Lower leg skin (tissue), 3 donors: ENCODE measurements at regions not wholly inside any gene's neighbourhood (a gene's known extent, or its start where the extent isn't known, plus 50 kb on each side); places are given as distances from the start of the nearest gene placed in this dataset.

Experiments used
- CTCF ChIP-seq, 3 donors: fragments of 450-650 bp; IDR thresholded peaks; one replicate each; pipeline ENCODE4 v1.5.1; 2016; ENCODE audit warnings: antibody characterized with exemption in 3 of 3, mild to moderate bottlenecking in 3 of 3, moderate library complexity in 2 of 3
- POLR2A ChIP-seq, 2 donors: fragments of 450-650 bp; IDR thresholded peaks; one replicate each; pipeline ENCODE4 v1.6.1; 2016 to 2017; ENCODE audit warnings: antibody characterized with exemption in 2 of 2, mild to moderate bottlenecking in 1 of 2, moderate library complexity in 1 of 2

GRCh38 chr2:56613920-56614319 is 430.1 kb downstream of the CCDC85A start:
- TF ChIP-seq CTCF (IDR thresholded peaks at IDR 0.05) = no peak
- no peak for TF ChIP-seq POLR2A (IDR thresholded peaks at IDR 0.05)
